ENCODE measurements at regions not wholly inside any gene's neighbourhood (a gene's known extent, or its start where the extent isn't known, plus 50 kb on each side); places are given as distances from the start of the nearest gene placed in this dataset.

DNA sequence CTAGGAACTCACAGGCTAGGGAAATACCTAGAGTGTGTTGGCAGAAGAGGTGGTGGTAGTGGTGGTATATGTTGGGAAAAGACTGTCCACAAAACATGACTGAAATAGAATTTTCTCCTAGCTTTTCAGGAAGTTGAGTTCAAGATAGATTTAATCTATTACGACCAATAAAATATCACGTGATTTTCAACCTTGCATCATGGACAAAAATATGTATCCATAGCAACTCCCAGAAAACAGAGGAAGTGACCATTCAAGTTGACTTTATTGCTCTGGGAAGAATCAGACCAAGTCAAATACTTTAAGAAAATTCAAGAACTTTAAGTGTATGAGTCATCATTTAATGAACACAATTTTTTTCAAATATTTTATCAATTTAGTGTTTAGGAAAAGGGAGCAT, 347.0 kb upstream of the ZNF385D start:
- H3K36me3 Mint-ChIP-seq (ENCODE audit: insufficient read depth in 1 of 3, low read depth in 3 of 3), result no peaks in the 10 kb centered on the region
- Histone ChIP-seq H2BK5ac (ENCODE audit: insufficient read length, low read length) (no peak overlapping the region), H2BK15ac (ENCODE audit: low read depth, low read length) (no peak overlapping the region), H3T11ph (ENCODE audit: low read length) (no peak overlapping the region), H3K14ac (ENCODE audit: insufficient read depth, low read length) (no peak overlapping the region), H3K4ac (ENCODE audit: low read depth, low read length) (no peak overlapping the region), H4K20me1 (ENCODE audit: control insufficient read depth, insufficient read depth, insufficient read length) (no peaks in the 10 kb centered on the region), H3K4me1 (ENCODE audit: insufficient read depth, low read length) (no peaks in the 10 kb centered on the region), H3K79me1 (ENCODE audit: insufficient read depth, low read depth, low read length, poor library complexity, severe bottlenecking) (no peaks in the 10 kb centered on the region), H3K9me3 (ENCODE audit: control insufficient read depth, low read depth, low read length) (no peaks in the 10 kb centered on the region), H2AFZ (ENCODE audit: low read length) (no peak overlapping the region), H3K9ac (ENCODE audit: extremely low read depth, insufficient read length, low read length) (no peak overlapping the region), H2BK120ac (ENCODE audit: low read depth, low read length, poor library complexity, severe bottlenecking) (no peak overlapping the region), H4K91ac (ENCODE audit: insufficient read length, low read depth, low read length) (no peak overlapping the region), H3K4me2 (ENCODE audit: insufficient read depth, insufficient read length, low read length) (no peak overlapping the region), H3K18ac (ENCODE audit: insufficient read length, low read depth, low read length) (no peak overlapping the region), H2AK5ac (ENCODE audit: insufficient read length, low read length) (no peak overlapping the region), H2BK20ac (ENCODE audit: low read depth, low read length, poor library complexity, severe bottlenecking) (no peak overlapping the region), H3K27ac (ENCODE audit: insufficient read length, low read depth, low read length) (no peak overlapping the region), H4K8ac (replicated peaks; ENCODE audit: insufficient read length, low read depth, low read length) (no peak overlapping the region), H3K23ac (ENCODE audit: insufficient read length, low read depth, low read length) (no peak overlapping the region), H3K79me2 (ENCODE audit: insufficient read depth, low read length) (no peaks in the 10 kb centered on the region), H4K5ac (ENCODE audit: insufficient read length, low read depth, low read length) (no peak overlapping the region), H2BK12ac (ENCODE audit: insufficient read length, low read depth, low read length) (no peak overlapping the region), H3K56ac (ENCODE audit: insufficient read length, low read depth, low read length) (no peak overlapping the region), H3K27me3 (ENCODE audit: insufficient read depth, low read length) (no peaks in the 10 kb centered on the region), H3K23me2 (ENCODE audit: insufficient read length, low read depth, low read length, poor library complexity, severe bottlenecking) (no peaks in the 10 kb centered on the region)
- DNase-seq, result no peak
- no CpG with 5 or more reads among the region's 2 CpGs for WGBS (ENCODE audit: extremely low coverage, insufficient read length, low lambda C conversion rate)
- TF ChIP-seq, protein P1, sequence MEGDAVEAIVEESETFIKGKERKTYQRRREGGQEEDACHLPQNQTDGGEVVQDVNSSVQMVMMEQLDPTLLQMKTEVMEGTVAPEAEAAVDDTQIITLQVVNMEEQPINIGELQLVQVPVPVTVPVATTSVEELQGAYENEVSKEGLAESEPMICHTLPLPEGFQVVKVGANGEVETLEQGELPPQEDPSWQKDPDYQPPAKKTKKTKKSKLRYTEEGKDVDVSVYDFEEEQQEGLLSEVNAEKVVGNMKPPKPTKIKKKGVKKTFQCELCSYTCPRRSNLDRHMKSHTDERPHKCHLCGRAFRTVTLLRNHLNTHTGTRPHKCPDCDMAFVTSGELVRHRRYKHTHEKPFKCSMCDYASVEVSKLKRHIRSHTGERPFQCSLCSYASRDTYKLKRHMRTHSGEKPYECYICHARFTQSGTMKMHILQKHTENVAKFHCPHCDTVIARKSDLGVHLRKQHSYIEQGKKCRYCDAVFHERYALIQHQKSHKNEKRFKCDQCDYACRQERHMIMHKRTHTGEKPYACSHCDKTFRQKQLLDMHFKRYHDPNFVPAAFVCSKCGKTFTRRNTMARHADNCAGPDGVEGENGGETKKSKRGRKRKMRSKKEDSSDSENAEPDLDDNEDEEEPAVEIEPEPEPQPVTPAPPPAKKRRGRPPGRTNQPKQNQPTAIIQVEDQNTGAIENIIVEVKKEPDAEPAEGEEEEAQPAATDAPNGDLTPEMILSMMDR (conservative IDR thresholded peaks at IDR 0.05), result no peak
- no peak overlapping the region for H3K4me3 Mint-ChIP-seq
- H3K27me3 Mint-ChIP-seq (ENCODE audit: low read depth), result no peaks in the 10 kb centered on the region
- no peaks in the 10 kb centered on the region for H3K9me3 Mint-ChIP-seq
- no peaks in the 10 kb centered on the region for H3K4me1 Mint-ChIP-seq
- H3K27ac Mint-ChIP-seq, result no peak overlapping the region
